ENCODE measurements at regions not wholly inside any gene's neighbourhood (a gene's known extent, or its start where the extent isn't known, plus 50 kb on each side); places are given as distances from the start of the nearest gene placed in this dataset.

GRCh38 chr1:231094421-231094820 is 54.4 kb upstream of the FAM89A start:
- no peak for TF ChIP-seq RXRA (IDR thresholded peaks at IDR 0.05)
- no peak for TF ChIP-seq JUND (IDR thresholded peaks at IDR 0.05)
- TF ChIP-seq CTCF (IDR thresholded peaks at IDR 0.05; ENCODE audit: low read depth, low read length, missing input control) = no peak
- TF ChIP-seq ATF3 (IDR thresholded peaks at IDR 0.05) = no peak
- TF ChIP-seq ZBTB33 (IDR thresholded peaks at IDR 0.05) = no peak
- no peak for TF ChIP-seq MAX (IDR thresholded peaks at IDR 0.05)
- TF ChIP-seq FOXA2 (IDR thresholded peaks at IDR 0.05) = no peak
- TF ChIP-seq SP1 (IDR thresholded peaks at IDR 0.05) = no peak
- no peak for TF ChIP-seq REST (IDR thresholded peaks at IDR 0.05)
- no peak for TF ChIP-seq HNF4A (conservative IDR thresholded peaks at IDR 0.05)
- no peak for TF ChIP-seq HNF4G (IDR thresholded peaks at IDR 0.05)
- no peak for TF ChIP-seq GABPA (IDR thresholded peaks at IDR 0.05 in 1 of 2, conservative IDR thresholded peaks at IDR 0.05 in 1 of 2)
- TF ChIP-seq RAD21 (IDR thresholded peaks at IDR 0.05) = no peak
